GM11168 (cell line): ENCODE measurements at regions not wholly inside any gene's neighbourhood (a gene's known extent, or its start where the extent isn't known, plus 50 kb on each side); places are given as distances from the start of the nearest gene placed in this dataset.

Source experiments
- in situ Hi-C: fragments of 300-500 bp; cut with MboI; formaldehyde crosslinking; loops from one replicate; pipeline ENCODE4 v1.12.0; 2022; ENCODE audit warnings: low sequenced_read_pairs; ENCODE audit not compliant: unreplicated experiment

DNA sequence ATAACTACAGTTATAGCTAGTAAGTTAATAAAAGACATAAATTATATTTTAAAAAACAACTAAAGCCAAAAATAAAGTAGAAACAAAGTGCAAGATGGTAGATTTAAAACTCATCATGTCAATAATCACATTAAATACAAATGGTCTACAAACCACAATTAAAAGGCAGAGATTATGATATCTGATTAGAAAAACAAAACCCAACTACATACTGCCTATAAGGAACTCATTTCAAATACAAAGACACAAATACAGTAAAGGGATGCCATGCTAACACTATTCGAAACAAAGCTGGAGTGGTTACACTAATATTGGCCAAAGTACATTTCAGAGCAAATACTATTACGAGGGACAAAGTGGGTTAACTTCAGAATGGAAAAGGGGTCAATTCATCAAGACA lies 426.5 kb downstream of the SHQ1 start:
- in situ Hi-C loops, result no loop called here

DNA sequence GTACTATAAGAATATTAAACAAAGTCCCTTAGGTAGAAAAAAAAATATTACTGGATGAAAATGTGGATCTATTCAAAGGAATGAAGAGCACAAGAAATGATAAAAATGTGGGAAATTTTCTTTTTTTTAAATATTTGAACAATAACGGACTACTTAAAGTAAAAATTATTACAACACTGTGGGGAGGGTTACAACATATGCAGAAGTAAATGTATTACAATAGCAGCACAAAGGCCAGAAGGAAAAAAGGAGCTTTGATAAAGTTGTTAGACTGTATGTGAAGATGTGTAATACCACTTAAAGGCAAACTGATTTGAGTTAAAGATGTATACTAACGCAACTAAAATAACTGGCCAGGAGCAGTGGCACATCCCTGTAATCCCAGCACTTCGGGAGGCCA lies 427.1 kb downstream of the SHQ1 start:
- in situ Hi-C loops, result no loop called here

DNA sequence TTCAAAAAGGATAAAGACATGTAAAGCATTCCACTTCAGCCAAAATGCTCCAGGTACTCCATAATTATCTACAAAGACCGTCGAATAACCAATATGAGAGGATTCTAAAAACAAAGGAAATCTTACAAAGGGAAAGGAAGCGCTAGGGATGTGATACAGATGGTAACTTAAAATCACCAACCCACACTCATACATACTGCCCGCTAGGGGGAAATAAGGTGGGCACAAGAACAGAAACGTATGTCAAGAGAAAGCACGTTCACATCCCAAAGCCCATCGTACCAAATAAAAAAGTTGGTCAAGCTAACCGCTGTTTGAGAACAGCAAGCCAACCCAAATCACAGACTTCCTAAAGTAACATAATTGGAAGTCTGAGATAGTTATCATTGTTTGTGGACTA lies 429.4 kb downstream of the SHQ1 start:
- in situ Hi-C loops, result no loop called here

DNA sequence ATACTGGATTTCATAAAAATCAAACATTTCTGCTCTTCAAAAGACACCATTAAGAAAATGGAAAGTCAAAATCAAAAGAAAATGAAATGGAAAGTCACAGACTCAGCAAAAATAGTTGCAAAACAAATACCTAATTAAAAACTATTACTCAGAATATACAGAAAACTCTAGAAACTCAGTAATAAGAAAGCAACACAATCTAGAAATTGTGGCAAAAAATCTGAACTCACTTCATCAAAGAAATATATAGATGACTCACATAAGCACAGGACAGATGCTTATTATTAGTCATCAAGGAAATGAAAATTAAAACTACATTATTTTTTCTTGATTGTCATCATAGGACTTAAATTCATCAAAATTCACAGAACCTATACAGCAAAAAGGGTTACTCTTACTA lies 430.0 kb downstream of the SHQ1 start:
- in situ Hi-C loops, result no loop called here

DNA sequence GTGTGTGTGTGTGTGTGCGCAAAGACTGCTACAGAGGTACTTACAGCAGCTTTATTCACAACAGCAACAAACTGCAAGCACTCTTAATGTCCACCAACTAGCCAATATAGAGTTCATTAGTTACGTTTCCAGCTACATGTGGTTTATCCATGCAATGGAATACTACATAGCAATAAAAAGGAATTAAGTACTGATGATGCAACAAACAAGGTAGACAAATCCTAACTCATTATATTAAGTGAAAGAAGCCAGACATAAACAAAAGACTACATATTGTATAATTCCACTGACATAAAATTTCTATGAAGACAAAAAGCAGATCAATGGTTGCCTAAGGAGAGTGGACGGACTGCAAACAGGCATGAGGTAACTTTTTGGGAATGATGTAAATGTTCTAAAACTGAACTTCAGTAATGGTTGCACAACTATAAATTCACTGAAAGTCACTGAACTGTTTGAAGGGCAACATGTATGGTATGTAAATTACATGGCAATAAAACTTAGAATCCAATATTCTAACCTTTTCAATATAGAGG lies 433.7 kb downstream of the SHQ1 start:
- in situ Hi-C loops, result no loop called here

- in situ Hi-C loops, result no loop called here
Observed at GRCh38 chr3:72413228-72413627, 435.0 kb downstream of the SHQ1 start.

- in situ Hi-C loops, result no loop called here
Observed at GRCh38 chr3:72412340-72412956, 435.8 kb downstream of the SHQ1 start.

GRCh38 chr3:72411843-72412242 lies 436.4 kb downstream of the SHQ1 start:
- in situ Hi-C loops, result no loop called here

GRCh38 chr3:72411126-72411525 lies 437.1 kb downstream of the SHQ1 start:
- in situ Hi-C loops, result no loop called here

DNA sequence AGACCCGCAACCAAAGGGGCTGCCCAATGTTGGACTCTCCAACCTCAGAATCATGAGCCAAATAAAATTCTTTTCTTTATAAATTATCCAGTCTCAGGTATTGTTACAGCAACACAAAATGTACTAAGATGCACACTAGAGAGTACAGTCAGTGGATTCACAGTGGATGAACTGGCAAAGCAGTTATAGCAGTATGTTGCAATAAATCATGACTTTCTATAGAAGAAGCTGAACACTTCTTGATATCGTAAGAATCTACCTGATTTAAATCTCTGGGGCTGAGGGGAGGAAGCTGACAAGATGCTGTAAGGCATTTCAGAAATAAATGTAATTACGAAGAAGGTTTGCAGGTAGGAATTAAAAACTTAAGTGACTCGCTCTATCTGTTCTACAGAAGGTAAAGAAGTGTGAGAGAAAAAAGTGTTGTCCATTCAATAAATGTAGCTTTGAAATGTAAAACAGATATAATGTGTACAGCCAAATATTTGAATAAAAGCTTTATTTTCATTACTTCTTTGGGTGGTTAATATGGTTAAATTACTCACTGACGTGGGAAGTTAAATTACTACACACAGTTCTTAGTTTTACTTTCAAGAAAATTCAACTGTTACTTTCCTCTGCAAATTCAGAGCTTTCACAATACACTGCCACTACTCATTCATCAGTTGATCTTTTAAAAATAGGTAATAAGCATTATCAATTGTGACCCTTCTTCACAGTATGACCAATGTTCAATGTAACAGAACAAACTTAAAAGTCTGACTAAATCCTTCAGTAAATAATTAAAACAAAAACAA lies 439.1 kb downstream of the SHQ1 start:
- in situ Hi-C loops, result no loop called here

GRCh38 chr3:72407766-72408165 lies 440.5 kb downstream of the SHQ1 start:
- in situ Hi-C loops, result no loop called here

DNA sequence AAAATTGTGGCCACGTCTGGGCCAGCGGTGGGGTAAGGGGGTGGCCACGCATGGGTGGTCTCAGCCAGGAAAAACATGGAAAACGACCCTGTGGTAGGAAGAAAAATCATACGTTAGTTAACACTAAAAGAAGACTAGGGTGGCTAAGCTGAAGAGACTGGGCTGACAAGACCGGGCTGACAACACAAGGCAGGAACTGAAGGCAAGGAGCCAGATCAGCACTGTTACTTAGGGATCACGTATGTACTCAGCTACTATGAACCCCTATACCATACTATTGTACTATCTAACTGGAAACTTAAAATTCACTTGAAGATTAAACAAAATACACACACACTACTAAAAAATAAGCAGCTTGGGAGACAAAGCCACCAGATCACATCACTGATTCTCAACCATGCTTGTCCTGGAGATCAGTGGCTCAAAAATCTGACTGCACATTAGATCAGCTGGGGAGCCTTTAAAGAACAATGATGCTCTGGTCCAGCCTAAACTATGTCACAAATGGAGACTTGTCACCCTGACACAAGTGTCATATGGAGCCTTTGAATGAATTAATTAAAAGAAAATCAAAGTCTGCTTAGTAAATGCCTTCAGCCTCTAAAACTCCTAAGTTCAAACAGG lies 442.2 kb downstream of the SHQ1 start:
- in situ Hi-C loops, result no loop called here

- in situ Hi-C loops, result no loop called here
Observed at GRCh38 chr3:72401005-72401545, 447.2 kb downstream of the SHQ1 start.

- in situ Hi-C loops, result no loop called here
Observed at GRCh38 chr3:72398781-72399180, 449.5 kb downstream of the SHQ1 start.

DNA sequence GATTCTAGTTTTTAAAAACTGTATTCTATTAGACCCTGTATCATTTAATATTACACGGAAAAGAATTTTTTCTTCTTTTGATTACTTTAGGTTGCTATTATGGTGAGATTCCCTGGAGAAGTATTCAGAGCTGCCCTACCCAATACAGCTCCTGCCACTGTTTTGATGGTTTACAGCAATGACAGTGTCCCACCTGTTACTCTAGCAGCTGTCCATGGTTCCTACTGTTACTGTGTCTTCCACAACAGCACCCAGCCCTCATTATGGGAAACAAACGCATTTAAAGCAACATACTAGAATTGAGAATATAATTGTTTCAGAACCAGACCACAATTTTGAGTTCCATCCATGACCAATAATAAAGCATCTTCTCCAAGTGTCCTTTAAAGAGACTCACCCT lies 450.7 kb downstream of the SHQ1 start:
- in situ Hi-C loops, result no loop called here

GRCh38 chr3:72396899-72397298 lies 451.3 kb downstream of the SHQ1 start:
- in situ Hi-C loops, result no loop called here

GRCh38 chr3:72395776-72396311 lies 452.4 kb downstream of the SHQ1 start:
- in situ Hi-C loops, result no loop called here

GRCh38 chr3:72393455-72393854 lies 454.8 kb downstream of the SHQ1 start:
- in situ Hi-C loops, result no loop called here

DNA sequence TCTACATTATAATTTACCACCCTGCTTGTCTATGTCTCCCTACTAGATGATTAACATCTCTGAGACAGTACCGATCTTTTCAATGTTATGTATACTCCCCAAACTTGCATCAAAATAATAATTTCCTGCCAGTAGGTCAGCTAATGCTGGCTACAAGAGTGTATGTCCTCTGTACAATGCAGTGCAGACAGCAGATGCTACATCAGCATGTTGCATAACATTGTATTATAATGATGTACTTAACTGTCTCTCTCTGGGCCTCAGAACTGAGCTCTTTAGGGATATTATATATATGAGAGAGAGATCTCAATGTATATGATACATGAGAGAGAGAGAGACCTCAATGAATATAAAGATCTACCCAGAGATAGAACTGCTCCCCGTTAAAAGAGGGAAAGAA lies 456.6 kb downstream of the SHQ1 start:
- in situ Hi-C loops, result no loop called here

DNA sequence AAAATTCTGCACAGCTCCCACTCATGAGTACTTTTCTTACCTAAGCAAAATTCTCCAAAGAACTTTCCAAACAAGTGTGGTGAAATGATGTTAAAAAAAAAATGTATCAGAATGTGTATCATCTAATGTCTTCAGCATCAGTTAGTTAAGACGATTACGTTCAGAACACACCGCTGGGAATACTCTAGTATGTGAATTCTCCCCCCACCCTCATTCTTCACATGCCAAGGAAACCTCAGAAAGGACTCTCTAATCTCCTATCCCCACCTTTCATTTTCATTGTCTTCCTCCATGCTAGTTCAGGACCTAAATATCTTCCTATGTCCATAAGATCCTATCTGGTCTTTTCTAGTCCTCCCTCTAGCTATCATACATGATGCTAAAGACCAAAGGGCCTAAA lies 457.4 kb downstream of the SHQ1 start:
- in situ Hi-C loops, result no loop called here

DNA sequence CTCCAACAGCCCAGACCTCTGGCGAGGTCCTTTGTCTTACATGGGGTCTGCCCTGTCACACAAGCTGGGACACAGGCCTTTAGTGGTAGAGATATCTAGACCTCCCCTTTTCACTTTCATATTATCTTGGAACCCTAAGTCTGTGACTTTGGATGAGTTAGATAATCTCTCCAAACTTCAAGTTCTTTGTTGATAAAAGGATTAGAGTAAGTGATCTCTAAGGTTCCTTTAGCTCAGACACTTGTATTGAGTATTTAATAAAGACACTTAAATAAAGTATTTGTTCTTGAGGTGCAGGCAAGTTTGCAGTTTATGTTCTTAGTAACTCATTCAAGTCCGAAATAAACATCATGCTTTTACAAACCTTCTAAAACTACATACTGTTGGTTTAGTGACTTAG lies 459.6 kb downstream of the SHQ1 start:
- in situ Hi-C loops, result no loop called here
